ENCODE measurements at regions not wholly inside any gene's neighbourhood (a gene's known extent, or its start where the extent isn't known, plus 50 kb on each side); places are given as distances from the start of the nearest gene placed in this dataset.

GRCh38 chr10:3423384-3423783 is 250.8 kb upstream of the PITRM1 start:
- TF ChIP-seq CTCF (IDR thresholded peaks at IDR 0.05; ENCODE audit: low read depth, low read length, poor library complexity, severe bottlenecking), result no peak
- no peak for TF ChIP-seq EZH2phosphoT487 (IDR thresholded peaks at IDR 0.05; ENCODE audit: borderline replicate concordance, low read length)
